SK-N-SH (cell line): ENCODE measurements at regions not wholly inside any gene's neighbourhood (a gene's known extent, or its start where the extent isn't known, plus 50 kb on each side); places are given as distances from the start of the nearest gene placed in this dataset.

Experiments
- CTCF ChIA-PET: fragments of 300-600, 350-600 bp; formaldehyde crosslinking; extraction: SDS; loops from one replicate; lab custom pipeline; 2021; lab: Yijun Ruan, JAX
- POLR2A ChIA-PET: fragments of 350-600 bp; sonication (Branson Sonifier 250); formaldehyde crosslinking; extraction: SDS; loops from one replicate; lab custom pipeline; 2020; ENCODE audit warnings: antibody characterized with exemption, inconsistent platforms; lab: Yijun Ruan, JAX
- DNase-seq: peaks from one replicate; pipeline ENCODE4 v3.0.0; 2012
- H2AFZ ChIP-seq: fragments of 200-600 bp; sonication (generic); 2 replicates; pipeline ENCODE4 v1.8.1; 2016; ENCODE audit warnings: antibody characterized with exemption, mild to moderate bottlenecking, low read depth
- H3F3A ChIP-seq: fragments of 200-600 bp; sonication (generic); replicated peaks from 2 replicates; pipeline ENCODE3; 2016; ENCODE audit warnings: antibody characterized with exemption, mild to moderate bottlenecking; ENCODE audit not compliant: insufficient read depth
- H3K27ac ChIP-seq, 2 experiments: fragments of 200-500 bp in 1 of 2; fragments of 200-600 bp in 1 of 2; sonication (Bioruptor generic) in 1 of 2; sonication (generic), shearing (Covaris generic) in 1 of 2; 2 replicates each; pipeline versions ENCODE4 v1.5.1 to v1.6.1; 2014 to 2016; ENCODE audit warnings: low read depth in 2 of 2, inconsistent platforms in 1 of 2, low read length in 1 of 2, mild to moderate bottlenecking in 1 of 2, mixed read lengths in 1 of 2
- H3K27me3 ChIP-seq: fragments of 200-600 bp; sonication (generic), shearing (Covaris generic); 2 replicates; pipeline ENCODE4 v1.6.1; 2016; ENCODE audit warnings: mixed run types; ENCODE audit not compliant: insufficient read depth
- H3K36me3 ChIP-seq, 2 experiments: fragments of 200-500 bp in 1 of 2; fragments of 200-600 bp in 1 of 2; sonication (Bioruptor generic) in 1 of 2; sonication (generic) in 1 of 2; replicated peaks in 1 of 2; 2 replicates each; pipeline versions ENCODE3 to v1.5.1; 2014 to 2016; ENCODE audit warnings: low read length in 1 of 2, mild to moderate bottlenecking in 1 of 2; ENCODE audit not compliant: insufficient read depth in 2 of 2, control insufficient read depth in 1 of 2
- H3K4me1 ChIP-seq, 2 experiments: fragments of 200-500 bp in 1 of 2; fragments of 200-600 bp in 1 of 2; sonication (Bioruptor generic) in 1 of 2; sonication (generic), shearing (Covaris generic) in 1 of 2; 2 replicates each; pipeline versions ENCODE4 v1.5.1 to v1.6.1; 2014 to 2016; ENCODE audit warnings: low read depth in 1 of 2, low read length in 1 of 2, mixed run types in 1 of 2; ENCODE audit not compliant: insufficient read depth in 2 of 2, control insufficient read depth in 1 of 2
- H3K4me2 ChIP-seq: fragments of 200-600 bp; sonication (generic), shearing (Covaris generic); 2 replicates; pipeline ENCODE4 v1.6.1; 2017; ENCODE audit warnings: mixed run types
- H3K4me3 ChIP-seq, 2 experiments: fragments of 200-500 bp in 1 of 2; fragments of 200-600 bp in 1 of 2; sonication (Bioruptor generic) in 1 of 2; sonication (generic), shearing (Covaris generic) in 1 of 2; 2 replicates each; pipeline versions ENCODE4 v1.5.1 to v1.8.1; 2014 to 2016; ENCODE audit warnings: low read depth in 2 of 2, inconsistent platforms in 1 of 2, low read length in 1 of 2, mild to moderate bottlenecking in 1 of 2, mixed read lengths in 1 of 2, moderate library complexity in 1 of 2
- H3K79me2 ChIP-seq: fragments of 200-600 bp; sonication (generic); 2 replicates; pipeline ENCODE4 v1.8.1; 2017; ENCODE audit warnings: mild to moderate bottlenecking; ENCODE audit not compliant: insufficient read depth
- H3K9ac ChIP-seq: fragments of 200-600 bp; sonication (generic); 2 replicates; pipeline ENCODE4 v1.6.1; 2017; ENCODE audit warnings: mixed run types
- H3K9me2 ChIP-seq: fragments of 200-600 bp; sonication (generic); 2 replicates; pipeline ENCODE4 v1.6.1; 2017; ENCODE audit warnings: mixed run types
- H3K9me3 ChIP-seq: fragments of 200-600 bp; sonication (generic); 2 replicates; pipeline ENCODE4 v1.6.1; 2017; ENCODE audit warnings: mixed run types, mild to moderate bottlenecking, moderate library complexity
- H4K20me1 ChIP-seq: fragments of 200-600 bp; sonication (generic); 2 replicates; pipeline ENCODE4 v1.6.1; 2017; ENCODE audit warnings: mild to moderate bottlenecking, mixed run types; ENCODE audit not compliant: insufficient read depth
- CHD2 ChIP-seq: fragments of 150-350 bp; IDR thresholded peaks from 2 replicates; pipeline ENCODE4 v1.6.1; 2018; ENCODE audit warnings: low read length; ENCODE audit not compliant: partially characterized antibody
- CTCF ChIP-seq: fragments of 200-600 bp; sonication (generic); IDR thresholded peaks from 2 replicates; pipeline ENCODE4 v1.6.1; 2017; ENCODE audit warnings: antibody characterized with exemption, mild to moderate bottlenecking, moderate library complexity
- ELF1 ChIP-seq: IDR thresholded peaks from 2 replicates; pipeline ENCODE4 v1.4.0; 2012
- EZH2phosphoT487 ChIP-seq: fragments of 200-600 bp; sonication (generic); IDR thresholded peaks from 2 replicates; pipeline ENCODE4 v1.6.1; 2017; ENCODE audit warnings: low read depth, mixed run types, mild to moderate bottlenecking, antibody characterized with exemption, moderate library complexity, borderline replicate concordance
- FOSL2 ChIP-seq: IDR thresholded peaks from 2 replicates; pipeline ENCODE4 v1.4.0; 2012; ENCODE audit warnings: low read depth, mild to moderate bottlenecking, moderate library complexity, borderline replicate concordance
- FOXM1 ChIP-seq: IDR thresholded peaks from 2 replicates; pipeline ENCODE4 v1.4.0; 2012; ENCODE audit warnings: low read depth, mild to moderate bottlenecking
- GATA2 ChIP-seq: sonication (generic); formaldehyde crosslinking; IDR thresholded peaks from 2 replicates; pipeline ENCODE4 v1.5.0; 2020; ENCODE audit warnings: mild to moderate bottlenecking, missing genetic modification reagents
- JUND ChIP-seq: IDR thresholded peaks from 2 replicates; pipeline ENCODE4 v1.4.0; 2012
- MEF2A ChIP-seq: IDR thresholded peaks from 2 replicates; pipeline ENCODE4 v1.4.0; 2012; ENCODE audit warnings: low read depth, borderline replicate concordance
- NFIC ChIP-seq: IDR thresholded peaks from 2 replicates; pipeline ENCODE4 v1.4.0; 2012; ENCODE audit warnings: borderline replicate concordance
- NRF1 ChIP-seq: IDR thresholded peaks from 2 replicates; pipeline ENCODE4 v1.6.1; 2012; ENCODE audit warnings: low read depth, mild to moderate bottlenecking, low read length
- PBX3 ChIP-seq: IDR thresholded peaks from 2 replicates; pipeline ENCODE4; 2012
- POLR2AphosphoS5 ChIP-seq: IDR thresholded peaks from 2 replicates; pipeline ENCODE4 v1.6.1; 2012; ENCODE audit warnings: low read depth, low read length
- RCOR1 ChIP-seq: fragments of 150-350 bp; IDR thresholded peaks from 2 replicates; pipeline ENCODE4 v1.6.1; 2017; ENCODE audit warnings: antibody characterized with exemption, low read length
- SMC3 ChIP-seq: IDR thresholded peaks from 2 replicates; pipeline ENCODE4 v1.6.1; 2012; ENCODE audit warnings: low read depth, low read length, improper control_type of control experiment
- TAF1 ChIP-seq: IDR thresholded peaks from 2 replicates; pipeline ENCODE4 v1.6.1; 2012; ENCODE audit warnings: low read depth, mild to moderate bottlenecking, low read length, moderate library complexity, borderline replicate concordance
- TCF12 ChIP-seq: IDR thresholded peaks from 2 replicates; pipeline ENCODE4 v1.4.0; 2012
- TEAD4 ChIP-seq: IDR thresholded peaks from 2 replicates; pipeline ENCODE4 v1.4.0; 2012; ENCODE audit warnings: mild to moderate bottlenecking, borderline replicate concordance; ENCODE audit not compliant: insufficient read depth
- USF2 ChIP-seq: fragments of 150-350 bp; IDR thresholded peaks from 2 replicates; pipeline ENCODE4 v1.6.1; 2017; ENCODE audit warnings: antibody characterized with exemption, low read length, low read depth, borderline replicate concordance
- YY1 ChIP-seq: IDR thresholded peaks from 2 replicates; pipeline ENCODE4 v1.4.0; 2012; ENCODE audit warnings: low read depth, mild to moderate bottlenecking
- WGBS: methylation state at CpG from one replicate; pipeline ENCODE4 v1.1.6; 2017; ENCODE audit warnings: low lambda C conversion rate; 5-methylcytosine and 5-hydroxymethylcytosine counted together
- TF ChIP-seq, protein P1 (sequence below): IDR thresholded peaks from 2 replicates; pipeline ENCODE4 v1.6.1; 2012; ENCODE audit warnings: mild to moderate bottlenecking, low read depth, low read length, moderate library complexity
- TF ChIP-seq, protein P2 (sequence below): IDR thresholded peaks from 2 replicates; pipeline ENCODE4 v1.4.0; 2012; ENCODE audit warnings: low read depth, borderline replicate concordance

DNA sequence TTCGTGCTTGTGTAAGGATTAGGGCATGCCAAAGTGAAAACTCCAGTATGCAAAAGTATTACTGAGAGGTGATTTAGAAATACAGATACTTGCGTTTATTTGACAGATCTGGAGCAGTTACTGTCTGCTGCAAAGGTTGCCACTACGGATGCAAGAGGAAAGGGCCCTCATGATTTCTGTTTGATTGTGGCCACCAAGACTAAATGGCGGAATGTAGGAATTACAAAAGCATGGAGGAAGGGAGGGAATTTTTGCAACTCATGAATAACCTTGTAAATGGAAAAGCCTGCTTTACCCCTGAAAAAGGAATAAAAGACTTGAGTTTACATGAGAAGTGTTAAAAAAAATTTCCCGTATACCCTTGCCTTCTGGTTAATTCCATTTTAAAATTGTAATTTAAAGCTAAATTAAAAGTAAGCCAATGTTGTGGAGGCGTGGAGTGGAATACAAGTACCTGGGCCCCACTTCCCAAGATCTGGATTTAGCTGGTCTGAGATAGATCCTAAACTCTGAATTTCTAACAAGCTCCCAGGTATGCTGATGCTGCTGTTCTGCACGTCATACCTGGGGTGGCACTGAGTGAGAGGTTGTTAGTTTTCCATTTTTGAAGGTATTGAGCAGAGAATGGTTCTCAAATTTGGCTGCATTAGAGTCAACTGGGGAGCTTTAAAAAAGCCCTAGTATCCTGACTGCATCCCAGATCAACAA lies 56.6 kb upstream of the NKX2-2 start:
- Histone ChIP-seq H4K20me1 (no peaks in the 10 kb centered on the region), H3K9me3 (no peaks in the 10 kb centered on the region), H3K4me2 (no peak overlapping the region), H3F3A (no peaks in the 10 kb centered on the region), H3K79me2 (no peaks in the 10 kb centered on the region), H3K9ac (no peak overlapping the region), H3K27ac (no peak overlapping the region), H3K27me3 (peaks cover 51% of the 10 kb centered on the region; the same call in 1 of the 2 replicates), H2AFZ (no peak overlapping the region), H3K9me2 (no peaks in the 10 kb centered on the region), H3K4me1 (no peaks in the 10 kb centered on the region; a peak in 1 of 4 replicates), H3K4me3 (no peak overlapping the region), H3K36me3 (no peaks in the 10 kb centered on the region)
- POLR2A ChIA-PET, result no interaction called here
- DNase-seq, result no peak
- CTCF ChIA-PET, result interaction anchor here (0.5 to 2.5 kb wide), 8 partner anchors 21 to 733 kb away, joined by 3 to 24 read pairs (median 5); no protein-coding TSS in a partner anchor
- TF ChIP-seq JUND (no peak), CHD2 (no peak), TCF12 (no peak), ELF1 (no peak), FOSL2 (no peak), POLR2AphosphoS5 (no peak), NRF1 (no peak), FOXM1 (no peak), MEF2A (no peak), TAF1 (no peak), NFIC (no peak), CTCF (no peak), EZH2phosphoT487 (no peak), GATA2 (CRISPR knock-in tag) (no peak), YY1 (no peak), USF2 (no peak), SMC3 (no peak)
- 10% methylated on average over 7 of the region's 7 CpGs for WGBS

DNA sequence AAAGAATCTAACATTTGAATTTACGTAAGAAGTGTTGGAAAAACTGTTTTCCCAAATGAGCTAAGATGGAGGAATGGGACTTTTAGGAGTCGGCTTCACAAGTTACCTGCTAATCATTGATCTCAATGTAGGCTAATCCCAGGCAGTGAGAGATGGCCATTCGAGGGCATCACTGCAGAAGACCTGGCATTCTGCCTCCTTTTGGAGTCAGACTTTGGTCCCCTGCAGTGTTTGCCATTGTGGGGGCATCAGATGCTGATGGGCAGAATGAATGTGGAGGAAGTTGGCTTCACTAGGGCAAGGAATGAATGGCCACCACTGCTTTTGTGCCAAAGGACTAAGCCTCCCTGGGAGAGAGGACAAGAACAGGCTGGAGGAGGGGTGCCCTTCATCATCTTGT lies 55.7 kb upstream of the NKX2-2 start:
- Histone ChIP-seq H3K9me3 (no peaks in the 10 kb centered on the region), H3K9me2 (no peaks in the 10 kb centered on the region), H3K4me1 (no peaks in the 10 kb centered on the region; a peak in 1 of 4 replicates), H2AFZ (no peak overlapping the region), H3K27me3 (peaks cover 49% of the 10 kb centered on the region; the same call in 1 of the 2 replicates), H3K27ac (no peak overlapping the region), H3K79me2 (no peaks in the 10 kb centered on the region), H3K4me3 (no peak overlapping the region), H4K20me1 (no peaks in the 10 kb centered on the region), H3K9ac (no peak overlapping the region), H3F3A (no peaks in the 10 kb centered on the region), H3K36me3 (no peaks in the 10 kb centered on the region), H3K4me2 (no peak overlapping the region)
- CTCF ChIA-PET, result interaction anchor here (0.6 to 1.3 kb wide), 2 partner anchors 11 to 91 kb away, joined by 3 to 4 read pairs; no protein-coding TSS in a partner anchor
- POLR2A ChIA-PET, result no interaction called here
- DNase-seq, result no peak
- 7% methylated on average over 3 of the region's 3 CpGs for WGBS
- no peak for TF ChIP-seq GATA2 (CRISPR knock-in tag)
- TF ChIP-seq, protein P1, sequence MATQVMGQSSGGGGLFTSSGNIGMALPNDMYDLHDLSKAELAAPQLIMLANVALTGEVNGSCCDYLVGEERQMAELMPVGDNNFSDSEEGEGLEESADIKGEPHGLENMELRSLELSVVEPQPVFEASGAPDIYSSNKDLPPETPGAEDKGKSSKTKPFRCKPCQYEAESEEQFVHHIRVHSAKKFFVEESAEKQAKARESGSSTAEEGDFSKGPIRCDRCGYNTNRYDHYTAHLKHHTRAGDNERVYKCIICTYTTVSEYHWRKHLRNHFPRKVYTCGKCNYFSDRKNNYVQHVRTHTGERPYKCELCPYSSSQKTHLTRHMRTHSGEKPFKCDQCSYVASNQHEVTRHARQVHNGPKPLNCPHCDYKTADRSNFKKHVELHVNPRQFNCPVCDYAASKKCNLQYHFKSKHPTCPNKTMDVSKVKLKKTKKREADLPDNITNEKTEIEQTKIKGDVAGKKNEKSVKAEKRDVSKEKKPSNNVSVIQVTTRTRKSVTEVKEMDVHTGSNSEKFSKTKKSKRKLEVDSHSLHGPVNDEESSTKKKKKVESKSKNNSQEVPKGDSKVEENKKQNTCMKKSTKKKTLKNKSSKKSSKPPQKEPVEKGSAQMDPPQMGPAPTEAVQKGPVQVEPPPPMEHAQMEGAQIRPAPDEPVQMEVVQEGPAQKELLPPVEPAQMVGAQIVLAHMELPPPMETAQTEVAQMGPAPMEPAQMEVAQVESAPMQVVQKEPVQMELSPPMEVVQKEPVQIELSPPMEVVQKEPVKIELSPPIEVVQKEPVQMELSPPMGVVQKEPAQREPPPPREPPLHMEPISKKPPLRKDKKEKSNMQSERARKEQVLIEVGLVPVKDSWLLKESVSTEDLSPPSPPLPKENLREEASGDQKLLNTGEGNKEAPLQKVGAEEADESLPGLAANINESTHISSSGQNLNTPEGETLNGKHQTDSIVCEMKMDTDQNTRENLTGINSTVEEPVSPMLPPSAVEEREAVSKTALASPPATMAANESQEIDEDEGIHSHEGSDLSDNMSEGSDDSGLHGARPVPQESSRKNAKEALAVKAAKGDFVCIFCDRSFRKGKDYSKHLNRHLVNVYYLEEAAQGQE, result no peak
- TF ChIP-seq PBX3, result no peak
- TF ChIP-seq CHD2, result no peak
- TF ChIP-seq TEAD4, result no peak
- TF ChIP-seq RCOR1, result no peak
- TF ChIP-seq, protein P2, sequence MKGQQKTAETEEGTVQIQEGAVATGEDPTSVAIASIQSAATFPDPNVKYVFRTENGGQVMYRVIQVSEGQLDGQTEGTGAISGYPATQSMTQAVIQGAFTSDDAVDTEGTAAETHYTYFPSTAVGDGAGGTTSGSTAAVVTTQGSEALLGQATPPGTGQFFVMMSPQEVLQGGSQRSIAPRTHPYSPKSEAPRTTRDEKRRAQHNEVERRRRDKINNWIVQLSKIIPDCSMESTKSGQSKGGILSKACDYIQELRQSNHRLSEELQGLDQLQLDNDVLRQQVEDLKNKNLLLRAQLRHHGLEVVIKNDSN, result no peak
